Fibroblast of lung (primary cell): ENCODE measurements at regions not wholly inside any gene's neighbourhood (a gene's known extent, or its start where the extent isn't known, plus 50 kb on each side); places are given as distances from the start of the nearest gene placed in this dataset.

Experiments used
- DNase-seq, 2 donors: peaks; one replicate each; pipeline versions ENCODE4 v3.0.0 to v3.0.0-alpha.2; 2010; ENCODE audit warnings: low read depth in 2 of 2
- H2AFZ ChIP-seq: 2 replicates; pipeline ENCODE4 v1.5.1; 2012; ENCODE audit warnings: low read length, control low read depth, inconsistent platforms
- H3K27ac ChIP-seq: 2 replicates; pipeline ENCODE4 v1.5.1; 2011; ENCODE audit warnings: low read length, control low read depth; ENCODE audit not compliant: insufficient read depth
- H3K27me3 ChIP-seq: 2 replicates; pipeline ENCODE4 v1.5.1; 2011; ENCODE audit warnings: mild to moderate bottlenecking, low read length; ENCODE audit not compliant: control insufficient read depth, insufficient read depth
- H3K36me3 ChIP-seq: 2 replicates; pipeline ENCODE4 v1.5.1; 2011; ENCODE audit warnings: low read length; ENCODE audit not compliant: control insufficient read depth, insufficient read depth
- H3K4me1 ChIP-seq: 2 replicates; pipeline ENCODE4 v1.5.1; 2011; ENCODE audit warnings: low read length; ENCODE audit not compliant: control insufficient read depth, insufficient read depth; ENCODE audit errors: extremely low read depth
- H3K4me2 ChIP-seq: 2 replicates; pipeline ENCODE4 v1.5.1; 2011; ENCODE audit warnings: low read length, control low read depth; ENCODE audit not compliant: insufficient read depth; ENCODE audit errors: extremely low read depth
- H3K4me3 ChIP-seq, 4 experiments: fragments of 200-600 bp in 1 of 4; sonication (generic) in 1 of 4; replicated peaks in 1 of 4; 2 replicates each; pipeline ENCODE4 v1.5.1; 2011 to 2016; ENCODE audit warnings: low read length in 4 of 4, low read depth in 3 of 4, mild to moderate bottlenecking in 3 of 4, control low read depth in 2 of 4, inconsistent platforms in 1 of 4, mixed read lengths in 1 of 4; ENCODE audit not compliant: insufficient read depth in 1 of 4; ENCODE audit errors: control extremely low read depth in 1 of 4
- H3K79me2 ChIP-seq: 2 replicates; pipeline ENCODE4 v1.5.1; 2012; ENCODE audit warnings: mild to moderate bottlenecking, low read length, inconsistent platforms; ENCODE audit not compliant: control insufficient read depth, insufficient read depth
- H3K9ac ChIP-seq: 2 replicates; pipeline ENCODE4 v1.5.1; 2011; ENCODE audit warnings: mild to moderate bottlenecking, low read length, control low read depth; ENCODE audit not compliant: insufficient read depth
- H3K9me3 ChIP-seq: 2 replicates; pipeline ENCODE4 v1.5.1; 2012; ENCODE audit warnings: low read depth, low read length; ENCODE audit not compliant: control insufficient read depth, insufficient read depth
- H4K20me1 ChIP-seq: 2 replicates; pipeline ENCODE4 v1.5.1; 2011; ENCODE audit warnings: low read length; ENCODE audit not compliant: control insufficient read depth, insufficient read depth; ENCODE audit errors: extremely low read depth
- CTCF ChIP-seq, 2 donors: IDR thresholded peaks in 1 of 2; conservative IDR thresholded peaks in 1 of 2; 1 replicate in 1 of 2; 2 replicates in 1 of 2; pipeline ENCODE4 v1.5.1; 2011 to 2012; ENCODE audit warnings: low read length in 2 of 2, control low read depth in 1 of 2, inconsistent platforms in 1 of 2, low read depth in 1 of 2, mild to moderate bottlenecking in 1 of 2
- EZH2 ChIP-seq: IDR thresholded peaks from 2 replicates; pipeline ENCODE4 v1.5.1; 2012; ENCODE audit warnings: low read length, control low read depth, mild to moderate bottlenecking; ENCODE audit errors: missing control alignments

GRCh38 chr4:174107746-174108354, 175.6 kb downstream of the FBXO8 start:
- DNase-seq: no peak
- Histone ChIP-seq H3K4me1 (no peaks in the 10 kb centered on the region), H3K4me2 (no peak overlapping the region), H3K9me3 (no peaks in the 10 kb centered on the region), H3K79me2 (no peaks in the 10 kb centered on the region), H3K9ac (no peak overlapping the region), H3K36me3 (no peaks in the 10 kb centered on the region), H4K20me1 (no peaks in the 10 kb centered on the region), H2AFZ (no peak overlapping the region), H3K27me3 (no peaks in the 10 kb centered on the region), H3K4me3 (no peak overlapping the region), H3K27ac (no peak overlapping the region)
- TF ChIP-seq CTCF (conservative IDR thresholded peaks at IDR 0.05 in 1 of 2, IDR thresholded peaks at IDR 0.05 in 1 of 2; ENCODE audit: low read depth in 1 of 2, low read length in 2 of 2): no peak
- no peak for TF ChIP-seq EZH2

GRCh38 chr4:174105202-174105601, 178.3 kb downstream of the FBXO8 start:
- Histone ChIP-seq H3K9ac (no peak overlapping the region), H3K4me3 (no peak overlapping the region), H3K27ac (no peak overlapping the region), H2AFZ (no peak overlapping the region), H3K79me2 (no peaks in the 10 kb centered on the region), H3K4me2 (no peak overlapping the region), H4K20me1 (no peaks in the 10 kb centered on the region), H3K9me3 (no peaks in the 10 kb centered on the region), H3K36me3 (no peaks in the 10 kb centered on the region), H3K27me3 (no peaks in the 10 kb centered on the region), H3K4me1 (no peaks in the 10 kb centered on the region)
- no peak for DNase-seq
- TF ChIP-seq EZH2 (no peak), CTCF (conservative IDR thresholded peaks at IDR 0.05 in 1 of 2, IDR thresholded peaks at IDR 0.05 in 1 of 2; ENCODE audit: low read depth in 1 of 2, low read length in 2 of 2) (no peak)

- H2AFZ ChIP-seq: no peak overlapping the region
- H3K4me2 ChIP-seq: no peak overlapping the region
- H3K4me3 ChIP-seq: no peak overlapping the region
- DNase-seq: no peak
- H3K36me3 ChIP-seq: no peaks in the 10 kb centered on the region
- no peaks in the 10 kb centered on the region for H3K79me2 ChIP-seq
- H3K9ac ChIP-seq: no peak overlapping the region
- no peak for TF ChIP-seq CTCF (conservative IDR thresholded peaks at IDR 0.05 in 1 of 2, IDR thresholded peaks at IDR 0.05 in 1 of 2; ENCODE audit: low read depth in 1 of 2, low read length in 2 of 2)
- no peak for TF ChIP-seq EZH2
- no peaks in the 10 kb centered on the region for H3K9me3 ChIP-seq
- no peaks in the 10 kb centered on the region for H3K4me1 ChIP-seq
- H4K20me1 ChIP-seq: no peaks in the 10 kb centered on the region
- H3K27ac ChIP-seq: no peak overlapping the region
- H3K27me3 ChIP-seq: no peaks in the 10 kb centered on the region
These were observed 182.6 kb downstream of the FBXO8 start for GRCh38 chr4:174100910-174101309.
